Adipocyte (in vitro differentiated cells): ENCODE measurements at regions not wholly inside any gene's neighbourhood (a gene's known extent, or its start where the extent isn't known, plus 50 kb on each side); places are given as distances from the start of the nearest gene placed in this dataset.
A peak's percentile ranks its signal among the peaks of the same experiment; 100 is the strongest.

Source experiments
- DNase-seq: peaks from one replicate; pipeline ENCODE4 v3.0.0-alpha.2; 2015; ENCODE audit warnings: low read depth
- H3K27me3 ChIP-seq: replicated peaks from 2 replicates; pipeline ENCODE4 v1.7.0; 2013; ENCODE audit warnings: mild to moderate bottlenecking, low read length, moderate library complexity; ENCODE audit not compliant: control insufficient read depth, insufficient read depth
- H3K36me3 ChIP-seq: 2 replicates; pipeline ENCODE4 v1.7.0; 2013; ENCODE audit warnings: low read length, mild to moderate bottlenecking, moderate library complexity; ENCODE audit not compliant: control insufficient read depth, insufficient read depth, severe bottlenecking
- H3K4me1 ChIP-seq: 2 replicates; pipeline ENCODE4 v1.7.0; 2013; ENCODE audit warnings: mild to moderate bottlenecking, low read length, moderate library complexity; ENCODE audit not compliant: control insufficient read depth, insufficient read depth
- H3K4me3 ChIP-seq: 2 replicates; pipeline ENCODE4 v1.7.0; 2013; ENCODE audit warnings: mild to moderate bottlenecking, low read length, moderate library complexity
- H3K9ac ChIP-seq: 2 replicates; pipeline ENCODE4 v1.7.0; 2013; ENCODE audit warnings: mild to moderate bottlenecking, low read length, moderate library complexity
- H3K9me3 ChIP-seq: 2 replicates; pipeline ENCODE4 v1.7.0; 2013; ENCODE audit warnings: mild to moderate bottlenecking, low read length, moderate library complexity; ENCODE audit not compliant: control insufficient read depth

GRCh38 chr2:207319316-207319715 is 153.6 kb upstream of the KLF7 start:
- Histone ChIP-seq H3K9me3 (no peaks in the 10 kb centered on the region), H3K4me1 (peaks cover 18% of the 10 kb centered on the region), H3K4me3 (no peak overlapping the region), H3K36me3 (no peaks in the 10 kb centered on the region), H3K9ac (no peak overlapping the region), H3K27me3 (no peaks in the 10 kb centered on the region)
- DNase-seq = no peak

GRCh38 chr2:207320381-207321159 is 154.8 kb upstream of the KLF7 start:
- DNase-seq = no peak
- no peaks in the 10 kb centered on the region for H3K27me3 ChIP-seq
- peaks cover 18% of the 10 kb centered on the region for H3K4me1 ChIP-seq
- H3K9ac ChIP-seq = no peak overlapping the region
- H3K4me3 ChIP-seq = no peak overlapping the region
- no peaks in the 10 kb centered on the region for H3K36me3 ChIP-seq
- no peaks in the 10 kb centered on the region for H3K9me3 ChIP-seq

- Histone ChIP-seq H3K27me3 (no peaks in the 10 kb centered on the region), H3K4me3 (no peak overlapping the region), H3K4me1 (peaks cover 18% of the 10 kb centered on the region), H3K36me3 (no peaks in the 10 kb centered on the region), H3K9me3 (no peaks in the 10 kb centered on the region), H3K9ac (no peak overlapping the region)
- DNase-seq = no peak
These were observed 155.8 kb upstream of the KLF7 start for GRCh38 chr2:207321514-207321913.

- DNase-seq = no peak
- Histone ChIP-seq H3K27me3 (no peaks in the 10 kb centered on the region), H3K9me3 (no peaks in the 10 kb centered on the region), H3K36me3 (no peaks in the 10 kb centered on the region), H3K4me3 (no peak overlapping the region), H3K9ac (no peak overlapping the region), H3K4me1 (no peaks in the 10 kb centered on the region)
These were observed 158.3 kb upstream of the KLF7 start for GRCh38 chr2:207324001-207324400.

- Histone ChIP-seq H3K9ac (no peak overlapping the region), H3K4me3 (no peak overlapping the region), H3K36me3 (no peaks in the 10 kb centered on the region), H3K4me1 (peaks cover 20% of the 10 kb centered on the region), H3K27me3 (no peaks in the 10 kb centered on the region), H3K9me3 (no peaks in the 10 kb centered on the region)
- no peak for DNase-seq
These were observed 161.8 kb upstream of the KLF7 start for GRCh38 chr2:207327513-207327912.

GRCh38 chr2:207328944-207329386 is 163.2 kb upstream of the KLF7 start:
- peaks cover 28% of the 10 kb centered on the region for H3K4me1 ChIP-seq
- no peak overlapping the region for H3K4me3 ChIP-seq
- H3K36me3 ChIP-seq = no peaks in the 10 kb centered on the region
- no peak overlapping the region for H3K9ac ChIP-seq
- no peak for DNase-seq
- H3K9me3 ChIP-seq = no peaks in the 10 kb centered on the region
- no peaks in the 10 kb centered on the region for H3K27me3 ChIP-seq

GRCh38 chr2:207330912-207331311 is 165.2 kb upstream of the KLF7 start:
- no peaks in the 10 kb centered on the region for H3K36me3 ChIP-seq
- H3K9me3 ChIP-seq = no peaks in the 10 kb centered on the region
- peaks cover 47% of the 10 kb centered on the region for H3K4me1 ChIP-seq
- H3K4me3 ChIP-seq = peak overlapping the region; percentile 31
- no peaks in the 10 kb centered on the region for H3K27me3 ChIP-seq
- peak; percentile 96 for DNase-seq
- H3K9ac ChIP-seq = peak overlapping the region; percentile 75

- Histone ChIP-seq H3K4me1 (peaks cover 47% of the 10 kb centered on the region), H3K9ac (no peak overlapping the region), H3K27me3 (no peaks in the 10 kb centered on the region), H3K4me3 (no peak overlapping the region), H3K36me3 (no peaks in the 10 kb centered on the region), H3K9me3 (no peaks in the 10 kb centered on the region)
- DNase-seq = no peak
These were observed 165.9 kb upstream of the KLF7 start for GRCh38 chr2:207331674-207332073.

- no peak overlapping the region for H3K9ac ChIP-seq
- H3K27me3 ChIP-seq = no peaks in the 10 kb centered on the region
- DNase-seq = no peak
- no peaks in the 10 kb centered on the region for H3K36me3 ChIP-seq
- no peaks in the 10 kb centered on the region for H3K9me3 ChIP-seq
- no peak overlapping the region for H3K4me3 ChIP-seq
- H3K4me1 ChIP-seq = peaks cover 47% of the 10 kb centered on the region
These were observed 166.9 kb upstream of the KLF7 start for GRCh38 chr2:207332480-207333212.

- Histone ChIP-seq H3K9ac (peak overlapping the region; percentile 84), H3K4me1 (peaks cover 47% of the 10 kb centered on the region), H3K4me3 (peak overlapping the region; percentile 76)
These were observed 168.0 kb upstream of the KLF7 start for GRCh38 chr2:207333599-207334300.

GRCh38 chr2:207334301-207334623 is 168.5 kb upstream of the KLF7 start:
- no peaks in the 10 kb centered on the region for H3K36me3 ChIP-seq
- peak overlapping the region; percentile 76 for H3K4me3 ChIP-seq
- no peak for DNase-seq

More at GRCh38 chr2:207333599-207334300, 168.0 kb upstream of the KLF7 start:
- DNase-seq = no peak
- Histone ChIP-seq H3K36me3 (no peaks in the 10 kb centered on the region), H3K27me3 (no peaks in the 10 kb centered on the region), H3K9me3 (no peaks in the 10 kb centered on the region)

More at GRCh38 chr2:207334301-207334623, 168.5 kb upstream of the KLF7 start:
- Histone ChIP-seq H3K9me3 (no peaks in the 10 kb centered on the region), H3K4me1 (peaks cover 47% of the 10 kb centered on the region), H3K27me3 (no peaks in the 10 kb centered on the region), H3K9ac (peak overlapping the region; percentile 84)
